NOMO-1 (cell line): ENCODE measurements at regions not wholly inside any gene's neighbourhood (a gene's known extent, or its start where the extent isn't known, plus 50 kb on each side); places are given as distances from the start of the nearest gene placed in this dataset.

Experiments used
- DNase-seq, 2 experiments: peaks; one replicate each; lab custom pipeline; 2025; ENCODE audit not compliant: unreplicated experiment in 2 of 2; lab: John Stamatoyannopoulos, UW

DNA sequence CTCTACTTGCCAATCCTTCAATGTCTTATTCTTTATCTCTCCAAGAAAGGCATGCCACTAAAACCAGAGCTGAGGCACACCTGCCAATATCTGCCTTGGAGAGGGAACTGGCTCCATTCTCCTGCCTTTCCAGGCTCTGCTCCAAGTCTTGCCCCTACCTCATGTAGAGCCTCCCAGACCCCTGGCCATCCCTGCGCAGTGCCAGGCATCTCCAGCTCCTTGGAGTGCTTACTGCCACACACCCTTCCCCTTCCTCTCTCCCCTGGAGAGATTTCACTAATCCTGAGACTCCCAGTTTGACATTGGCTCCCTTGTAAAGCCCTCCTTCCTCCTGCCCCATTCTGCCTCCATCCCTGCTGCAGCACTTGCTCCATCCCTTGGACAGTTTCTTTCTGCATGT, 255.2 kb upstream of the ZMIZ1 start:
- no peak for DNase-seq

DNA sequence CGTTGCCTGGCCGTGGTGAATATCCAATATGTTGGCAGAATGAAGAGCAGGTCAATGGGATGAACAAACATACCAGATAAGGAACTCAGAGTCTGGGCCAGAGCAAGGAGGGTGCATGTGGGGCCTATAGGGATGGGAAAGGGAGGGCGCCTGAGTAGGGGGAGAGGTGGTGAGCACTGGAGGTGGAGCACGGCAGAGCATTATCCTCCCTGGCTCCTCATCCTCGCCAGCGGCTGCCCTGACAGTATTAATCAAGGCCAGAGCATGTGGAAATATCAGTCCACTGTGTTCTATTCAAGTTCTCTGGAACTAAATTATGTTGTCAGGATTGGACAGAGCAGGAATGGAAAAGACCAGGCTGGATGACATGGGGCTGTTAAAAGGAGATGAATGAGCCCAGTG, 254.8 kb upstream of the ZMIZ1 start:
- DNase-seq = no peak

DNA sequence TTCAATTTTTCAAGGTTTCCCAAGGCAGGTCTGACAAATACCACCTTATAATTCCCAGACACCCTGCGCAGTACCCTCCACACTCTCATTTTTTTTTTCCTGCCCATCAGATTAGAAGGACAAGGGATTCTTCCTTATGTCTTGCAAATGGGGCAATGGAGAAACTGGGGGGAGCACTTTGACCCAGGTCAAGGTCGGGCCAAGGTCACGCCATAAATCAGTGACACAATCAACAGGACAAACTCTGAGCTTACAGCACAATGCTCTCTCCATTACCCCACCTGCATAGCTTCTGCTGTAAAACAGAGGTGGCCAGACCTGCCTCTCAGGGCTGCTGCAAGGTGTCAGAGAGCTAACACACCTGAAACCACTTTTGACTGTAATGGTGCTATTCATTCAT, 254.4 kb upstream of the ZMIZ1 start:
- no peak for DNase-seq

DNA sequence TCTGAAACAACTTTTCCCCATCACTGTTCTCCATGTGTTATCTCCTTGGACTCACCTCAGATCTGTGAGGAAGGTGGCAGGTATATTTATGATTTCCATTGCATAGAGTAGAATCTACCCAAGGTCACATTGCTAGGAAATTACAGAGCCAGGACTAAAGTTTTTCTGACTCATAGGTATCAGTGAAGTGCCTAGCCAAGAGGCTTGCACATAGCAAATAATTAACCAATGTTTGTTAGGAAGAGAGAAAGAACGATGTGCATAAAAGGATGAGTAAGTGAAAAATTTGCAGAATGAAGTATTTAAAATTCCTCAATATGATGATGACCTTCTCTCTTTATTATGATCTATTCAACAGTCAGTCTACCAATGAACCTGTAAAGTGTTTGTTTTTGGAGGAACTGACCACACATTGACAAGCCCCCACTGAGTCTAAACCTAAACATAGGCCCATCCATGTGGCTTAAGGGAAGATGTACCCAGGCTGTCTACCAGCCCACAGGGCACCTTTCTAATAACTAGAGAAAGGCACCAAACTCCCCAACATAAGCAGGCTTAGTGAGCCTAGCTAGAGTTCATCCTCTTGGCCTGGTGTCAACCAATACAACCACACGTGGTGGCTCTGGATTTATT, 252.9 kb upstream of the ZMIZ1 start:
- no peak for DNase-seq

DNA sequence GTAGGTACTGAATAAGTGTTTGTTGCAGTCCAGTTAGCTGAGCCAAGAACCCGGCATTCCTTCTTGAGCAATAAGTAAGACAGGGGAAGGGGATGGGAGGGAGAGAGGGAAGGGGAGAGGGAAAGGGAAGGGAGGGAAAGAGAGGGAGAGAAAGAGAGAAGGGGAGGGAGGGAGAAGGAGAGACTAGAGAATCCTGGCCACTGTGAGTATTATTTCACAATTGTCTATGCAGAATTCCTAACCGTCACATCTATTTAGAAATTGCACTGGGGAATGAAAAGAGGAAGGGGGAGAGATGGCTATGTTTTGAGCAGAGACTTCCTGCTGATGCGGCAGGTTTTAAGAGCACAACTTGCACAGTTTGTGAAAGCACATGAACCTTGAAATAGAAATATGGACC, 251.4 kb upstream of the ZMIZ1 start:
- DNase-seq = peak; percentile 18 to 38

DNA sequence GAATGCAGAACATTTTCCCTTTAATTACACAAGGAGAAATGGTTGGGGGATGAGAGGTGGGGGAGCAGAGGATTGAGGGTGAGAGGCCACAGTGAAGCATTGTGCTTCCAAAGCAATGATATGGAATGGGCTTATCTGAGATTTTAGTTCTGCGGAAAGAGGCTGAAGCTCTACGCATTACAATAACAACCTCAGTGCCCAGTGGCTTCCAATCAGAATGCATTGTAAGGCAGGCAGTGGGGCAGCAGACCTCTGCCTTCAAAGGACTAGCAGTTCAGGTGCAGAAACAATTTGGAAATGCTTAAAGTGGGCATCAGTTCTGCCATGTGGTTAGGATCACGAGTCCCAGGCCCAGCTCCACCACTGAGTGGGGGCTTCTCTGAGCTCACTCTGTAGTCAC, 251.0 kb upstream of the ZMIZ1 start:
- DNase-seq = no peak

DNA sequence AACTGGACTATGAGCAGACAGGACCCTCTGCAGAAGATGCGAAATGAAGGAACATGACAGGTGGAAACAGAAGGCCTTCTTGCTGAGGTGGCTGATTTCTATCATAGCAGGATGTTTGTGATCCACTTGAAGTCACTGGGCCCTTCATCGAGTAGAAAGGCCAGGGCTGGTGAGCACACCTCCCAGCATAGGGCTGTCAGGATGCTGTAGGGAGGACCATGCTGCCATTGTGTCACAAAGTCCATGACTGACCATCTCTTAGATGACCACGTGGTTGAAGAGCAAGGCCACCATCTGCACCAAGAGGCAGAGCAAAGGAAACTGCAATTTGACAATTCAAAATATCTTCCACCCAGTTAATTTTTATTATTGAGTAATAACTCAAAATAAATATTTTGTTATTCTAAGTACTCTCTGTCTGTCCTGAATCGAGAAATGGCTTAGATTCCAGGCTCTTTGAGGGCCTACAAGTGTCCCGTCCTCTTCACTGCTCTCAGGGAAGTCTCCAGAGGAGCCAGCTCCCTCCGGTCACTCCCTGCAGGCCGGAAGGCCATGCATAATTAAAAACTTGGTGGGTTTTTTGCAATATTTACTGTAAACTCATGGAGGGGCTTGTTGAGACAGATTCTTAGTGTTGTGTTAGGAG, 249.3 kb upstream of the ZMIZ1 start:
- no peak for DNase-seq

DNA sequence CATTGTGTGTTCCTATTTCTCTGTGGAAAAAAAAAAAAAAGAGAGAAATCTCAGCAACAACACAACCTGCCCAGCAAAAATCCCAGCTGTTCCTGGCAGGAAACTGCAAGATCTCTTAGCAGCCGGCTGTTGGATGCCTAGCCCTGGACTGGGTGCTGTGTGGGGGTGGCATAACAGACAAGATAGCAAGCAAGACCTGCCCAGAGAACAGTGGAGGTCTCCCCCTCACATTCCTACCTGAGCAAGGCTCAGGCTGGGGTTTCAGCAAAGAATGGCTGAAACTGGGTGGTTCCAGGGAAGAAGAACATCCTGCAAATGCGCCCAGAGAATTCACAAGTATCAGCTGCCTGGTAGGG, 248.8 kb upstream of the ZMIZ1 start:
- DNase-seq = no peak

DNA sequence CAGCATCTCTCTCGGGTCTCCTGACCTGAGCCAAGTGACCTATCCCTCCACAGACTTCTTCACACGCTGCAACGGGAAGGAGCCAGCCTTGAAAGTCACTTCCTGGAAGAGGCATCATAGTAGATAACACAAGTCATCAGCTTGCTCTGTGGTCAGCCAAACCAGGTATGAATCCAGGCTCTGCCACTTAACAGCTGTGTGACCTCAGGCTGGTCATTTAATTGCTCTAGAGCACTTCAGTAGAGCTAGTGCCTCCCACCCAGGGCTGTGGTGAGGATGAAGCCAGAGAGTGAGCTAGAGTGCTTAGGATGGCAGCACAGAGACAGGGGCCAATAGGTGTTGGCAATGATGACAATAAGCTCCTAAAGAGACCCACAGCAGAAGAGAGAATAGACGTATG, 247.7 kb upstream of the ZMIZ1 start:
- DNase-seq = no peak

DNA sequence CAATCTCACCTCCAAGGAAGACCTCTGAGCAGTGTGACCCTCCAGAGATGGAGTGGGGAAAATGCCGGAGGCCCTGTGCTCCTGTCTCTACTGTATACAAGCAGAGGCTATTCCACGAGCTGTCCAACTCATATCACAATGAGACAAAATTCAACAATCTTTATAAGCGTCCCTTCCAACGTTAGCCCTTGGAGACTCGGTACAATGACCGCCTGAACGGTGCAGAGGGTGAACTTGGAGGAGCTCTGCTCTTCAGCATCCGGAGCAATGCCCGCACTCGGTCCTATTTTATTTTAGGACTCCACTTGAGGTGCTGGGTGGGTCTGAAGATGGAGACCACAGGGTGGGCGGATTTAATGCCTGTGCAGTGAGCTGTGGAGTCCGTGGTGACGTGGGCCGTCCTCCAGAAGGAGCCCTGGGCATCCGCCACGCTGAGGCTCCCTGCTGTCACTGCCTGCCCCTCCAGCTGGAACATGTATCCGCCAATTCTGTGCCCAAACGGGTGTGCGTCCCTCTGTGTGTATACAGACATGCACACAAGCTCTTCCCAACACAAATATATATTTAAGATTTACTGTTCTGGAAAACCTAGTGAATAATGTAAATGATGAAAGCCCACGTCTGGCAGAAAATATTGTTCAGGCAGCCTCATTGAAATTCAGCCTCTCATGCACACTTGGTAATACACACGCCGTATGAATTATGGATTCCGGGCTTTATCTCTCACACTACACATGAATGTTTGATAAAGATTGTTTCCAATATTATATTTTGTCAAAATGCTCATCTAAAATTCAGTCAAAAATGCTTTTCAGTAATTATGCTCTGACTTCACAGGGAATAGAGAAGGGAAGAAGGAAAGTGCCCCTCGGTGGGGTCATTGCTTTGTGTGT, 239.9 kb upstream of the ZMIZ1 start:
- no peak for DNase-seq

DNA sequence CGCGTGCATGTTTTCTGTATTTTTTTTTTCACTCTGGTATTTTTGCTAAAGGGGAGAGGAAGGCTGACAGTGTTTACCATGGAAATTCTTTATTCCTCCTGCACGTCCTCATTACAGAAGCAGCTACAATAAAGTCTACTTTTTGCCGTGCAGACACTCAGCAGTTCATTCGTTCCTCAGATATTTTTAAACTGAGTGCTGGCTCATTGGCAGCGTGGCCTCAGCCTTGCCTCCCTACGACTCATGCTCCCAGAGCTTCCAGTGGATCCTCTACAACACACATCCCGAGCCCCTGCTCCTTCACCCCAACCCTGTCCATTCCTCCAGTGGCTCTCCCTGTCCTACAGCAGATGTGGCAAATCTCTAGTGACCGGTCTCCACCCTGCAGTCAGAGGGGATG, 239.2 kb upstream of the ZMIZ1 start:
- DNase-seq = no peak

DNA sequence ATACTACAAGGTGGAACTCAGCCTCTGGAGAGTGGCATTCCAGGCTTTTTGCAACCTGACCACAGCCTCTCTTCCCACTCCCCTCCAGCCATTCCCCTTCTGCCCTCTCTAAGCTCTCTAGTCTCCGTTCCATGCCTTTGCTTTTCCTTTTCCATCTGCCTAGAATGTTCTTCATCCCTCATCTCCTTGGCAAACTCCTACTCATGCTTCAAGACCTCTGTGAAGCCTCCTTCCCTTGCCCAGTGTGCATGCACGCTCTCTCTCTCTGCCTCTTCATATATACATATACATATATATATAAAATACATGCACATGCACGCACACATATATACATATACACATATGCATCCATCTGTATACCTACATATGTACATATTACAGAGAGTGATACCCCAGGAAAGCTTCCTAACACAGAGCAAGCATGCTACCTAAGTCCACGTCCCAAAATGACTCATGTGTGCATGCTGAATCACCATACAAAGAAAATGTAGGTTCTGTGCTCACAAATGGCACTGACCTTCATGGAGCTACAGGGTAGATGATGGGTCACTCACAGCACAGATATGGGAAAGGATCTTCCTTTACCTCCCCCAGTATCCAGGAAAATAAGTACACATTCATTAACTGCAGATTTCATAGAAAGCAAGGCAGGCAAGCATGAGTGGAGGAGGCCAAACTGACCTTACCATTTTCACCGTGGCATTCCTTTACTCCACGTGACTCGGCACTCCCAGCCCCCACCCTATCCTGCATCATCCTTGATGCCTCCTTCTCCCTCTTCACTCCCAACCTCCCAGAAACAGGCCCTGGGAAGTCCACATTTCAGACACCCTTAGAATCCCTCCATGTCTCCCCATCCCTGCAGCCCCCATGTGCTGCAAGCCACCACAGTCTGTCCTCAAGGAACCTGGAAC, 238.4 kb upstream of the ZMIZ1 start:
- no peak for DNase-seq

DNA sequence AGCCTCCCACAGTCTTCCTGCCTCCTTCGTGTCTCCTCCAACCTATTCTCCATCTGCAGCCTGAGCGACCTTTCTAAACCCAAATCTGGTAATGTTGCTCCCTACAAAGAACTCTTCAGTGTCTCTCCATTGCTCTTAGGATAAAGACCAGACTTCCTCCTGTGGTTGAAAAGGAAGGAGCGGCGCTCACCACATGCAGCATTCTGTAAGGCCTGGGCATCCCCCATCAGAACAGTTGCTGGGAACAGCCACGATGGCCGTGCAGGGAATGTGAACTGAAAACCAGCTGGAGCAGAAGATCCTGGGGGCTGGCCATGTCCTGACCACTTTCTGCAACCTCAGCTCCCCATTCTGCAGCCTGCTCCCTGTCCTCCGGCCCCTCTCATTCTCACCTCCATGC, 237.8 kb upstream of the ZMIZ1 start:
- no peak for DNase-seq

DNA sequence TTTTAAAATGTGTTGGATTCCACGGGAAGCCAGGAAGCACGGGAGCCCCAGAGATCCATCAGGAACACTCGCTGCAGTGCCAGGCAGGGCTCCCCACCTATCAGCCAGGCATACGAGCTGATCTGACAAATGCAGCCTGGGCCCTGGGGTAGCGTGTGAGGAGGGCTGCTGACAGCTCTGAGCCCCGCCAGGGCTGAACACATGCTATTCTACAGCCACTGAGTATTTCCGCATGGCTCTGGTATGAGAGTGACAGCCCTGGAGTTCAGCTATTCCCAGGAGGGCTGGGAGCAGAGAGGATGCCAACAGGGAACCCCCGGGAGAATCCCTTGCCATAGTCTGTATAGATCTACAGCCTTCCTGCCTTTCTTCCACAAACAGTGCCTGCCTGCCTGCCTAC, 237.3 kb upstream of the ZMIZ1 start:
- no peak for DNase-seq

DNA sequence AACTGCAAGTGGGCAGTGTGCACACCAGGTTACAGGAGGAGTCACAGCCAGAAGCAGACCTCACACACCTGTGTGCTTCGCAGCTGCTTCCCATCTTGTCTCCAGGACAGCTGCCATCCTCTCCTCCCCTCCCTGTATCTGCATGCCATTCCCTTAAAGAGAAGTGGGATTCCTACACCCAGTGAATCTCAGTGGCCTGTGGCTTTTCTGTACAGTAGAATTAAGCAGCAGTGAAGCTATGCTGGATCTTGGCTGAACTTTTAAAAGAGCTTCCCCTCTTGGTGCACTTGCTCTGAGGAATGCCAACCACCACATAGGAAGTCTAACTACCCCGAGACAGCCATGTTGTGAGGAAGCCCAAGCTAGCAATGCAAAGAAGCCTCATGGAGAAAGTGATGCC, 236.5 kb upstream of the ZMIZ1 start:
- no peak for DNase-seq

DNA sequence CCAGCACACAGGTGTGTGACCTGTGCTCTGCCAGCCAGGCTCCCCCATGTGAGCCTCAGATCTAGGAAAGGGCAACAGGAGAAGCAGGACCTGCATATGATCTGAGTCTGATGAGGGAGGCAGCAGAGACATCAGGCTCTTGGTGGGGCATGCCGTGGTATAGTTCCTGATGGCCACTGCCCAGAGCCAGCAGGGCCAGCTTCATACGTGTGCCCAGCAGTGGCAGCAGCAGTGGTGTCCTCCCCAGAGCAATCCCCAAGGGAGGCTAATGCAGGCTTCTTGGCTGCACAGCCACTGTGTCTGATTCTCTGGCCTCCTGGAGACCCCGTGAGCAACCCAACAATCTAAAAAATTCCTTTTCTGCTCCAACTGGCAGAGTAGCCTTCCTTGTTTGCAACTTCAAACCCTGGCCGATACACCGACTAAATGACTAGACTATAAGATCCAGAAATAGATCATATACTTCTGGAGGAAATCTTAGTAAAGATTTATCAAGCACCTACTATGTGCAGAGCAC, 230.6 kb upstream of the ZMIZ1 start:
- no peak for DNase-seq

DNA sequence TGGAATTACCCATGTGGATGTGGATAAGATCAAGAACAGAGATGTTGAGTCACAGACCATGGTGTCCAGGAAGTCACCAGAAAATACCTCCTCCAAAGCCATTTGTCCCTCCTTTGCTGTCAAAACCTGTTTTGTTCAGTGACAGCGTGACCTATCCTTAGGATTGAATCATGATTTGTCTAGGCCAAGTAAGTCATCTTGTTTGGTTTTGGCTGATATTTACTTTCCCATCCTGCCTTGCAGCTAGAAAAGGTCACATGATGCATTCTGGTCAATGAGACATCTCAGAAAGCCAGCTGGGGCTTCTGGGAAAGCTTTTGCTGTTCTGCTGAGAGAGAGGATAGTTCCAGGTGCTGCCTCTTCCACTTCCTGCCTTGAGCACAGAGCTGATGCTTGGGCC, 225.3 kb upstream of the ZMIZ1 start:
- DNase-seq = no peak

DNA sequence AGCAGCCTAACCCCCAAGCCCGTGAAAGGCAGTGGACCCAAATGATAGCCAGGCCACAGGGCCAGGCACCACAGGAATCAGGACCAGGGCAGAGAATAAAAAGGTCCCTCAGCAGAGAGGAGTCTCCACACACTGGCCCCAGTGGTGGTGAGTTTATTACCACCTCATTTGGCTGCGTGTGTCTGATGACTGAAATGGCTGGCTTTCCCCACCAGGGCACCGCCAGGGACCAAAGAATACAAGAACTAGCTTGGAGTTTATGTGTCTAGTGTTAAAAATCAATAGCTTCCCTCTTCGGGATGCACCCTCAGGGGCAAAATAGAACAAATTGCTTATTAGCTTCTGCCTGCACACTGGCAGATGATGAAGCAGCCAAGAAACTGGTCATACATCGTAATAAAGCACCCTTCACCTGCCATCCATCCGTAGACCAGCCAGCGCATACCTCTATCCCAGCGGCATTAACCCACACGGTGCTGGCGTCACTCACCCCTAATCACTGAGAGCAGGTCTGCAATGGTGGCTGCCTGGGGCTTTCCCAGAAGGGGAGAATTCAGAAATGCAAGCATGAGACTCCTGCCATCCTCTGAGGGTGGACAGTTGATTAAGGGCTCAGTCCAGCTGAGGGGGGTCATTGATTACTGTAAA, 223.7 kb upstream of the ZMIZ1 start:
- DNase-seq = no peak

DNA sequence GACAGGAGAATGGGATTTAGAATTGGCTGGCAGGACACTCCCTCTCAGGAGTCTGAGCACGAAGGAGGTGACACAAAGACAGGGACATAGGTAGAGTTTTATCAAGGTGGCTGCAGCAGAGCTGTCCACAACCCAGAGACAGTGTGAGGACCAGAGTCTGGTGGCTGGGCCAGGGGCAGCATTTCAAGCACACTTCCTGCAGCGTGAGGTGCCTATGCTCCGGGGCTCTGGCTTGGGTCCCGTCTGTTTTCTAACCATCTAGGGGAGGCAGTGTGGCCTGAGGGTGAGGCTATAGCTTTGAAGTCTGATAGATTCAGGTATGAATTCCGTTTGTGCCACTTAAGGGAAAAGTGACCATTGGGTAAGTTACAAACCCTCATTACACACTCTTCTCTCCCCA, 222.7 kb upstream of the ZMIZ1 start:
- DNase-seq = no peak

DNA sequence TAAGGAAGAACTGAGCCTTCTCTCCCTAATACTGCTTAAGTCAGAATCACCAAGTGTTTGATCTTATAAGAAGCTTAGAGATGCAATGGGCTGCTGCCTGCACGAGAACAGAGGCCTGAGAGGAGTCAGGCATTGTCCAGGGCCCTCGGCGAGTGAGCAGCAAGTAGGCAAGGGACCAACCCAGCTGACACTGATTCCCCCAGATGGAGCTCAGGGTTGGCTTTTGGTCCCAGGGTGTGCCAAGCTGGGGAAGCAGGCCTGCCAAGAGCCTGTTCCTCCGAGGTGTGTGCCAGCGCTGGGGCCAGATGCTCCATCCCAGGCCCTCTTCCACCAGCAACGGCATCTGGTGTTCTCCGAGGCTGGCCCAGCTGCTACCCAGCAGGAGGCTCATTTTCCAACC, 222.0 kb upstream of the ZMIZ1 start:
- DNase-seq = no peak
